ENCODE measurements at regions not wholly inside any gene's neighbourhood (a gene's known extent, or its start where the extent isn't known, plus 50 kb on each side); places are given as distances from the start of the nearest gene placed in this dataset.

GRCh38 chr21:19523061-19523460, 1119.5 kb upstream of the TMPRSS15 start:
- TF ChIP-seq YY1 (IDR thresholded peaks at IDR 0.05; ENCODE audit: extremely low read depth, insufficient replicate concordance, low read depth, low read length) (no peak), RAD21 (IDR thresholded peaks at IDR 0.05; ENCODE audit: low read depth) (no peak), POLR2A (IDR thresholded peaks at IDR 0.05; ENCODE audit: borderline replicate concordance, extremely low read depth, insufficient read depth, insufficient read length) (no peak), ZNF274 (IDR thresholded peaks at IDR 0.05; ENCODE audit: low read depth, low read length) (no peak), EZH2 (IDR thresholded peaks at IDR 0.05) (no peak), SP1 (IDR thresholded peaks at IDR 0.05; ENCODE audit: low read depth) (no peak), CTCF (IDR thresholded peaks at IDR 0.05 in 2 of 3, conservative IDR thresholded peaks at IDR 0.05 in 1 of 3; ENCODE audit: borderline replicate concordance in 1 of 3, insufficient read depth in 1 of 3, low read depth in 2 of 3, low read length in 2 of 3) (no peak)
- TF ChIP-seq, protein P1, sequence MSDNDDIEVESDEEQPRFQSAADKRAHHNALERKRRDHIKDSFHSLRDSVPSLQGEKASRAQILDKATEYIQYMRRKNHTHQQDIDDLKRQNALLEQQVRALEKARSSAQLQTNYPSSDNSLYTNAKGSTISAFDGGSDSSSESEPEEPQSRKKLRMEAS (IDR thresholded peaks at IDR 0.05) = no peak

Measured in HCT116 (cell line).